Body of pancreas (tissue), 4 donors: ENCODE measurements at regions not wholly inside any gene's neighbourhood (a gene's known extent, or its start where the extent isn't known, plus 50 kb on each side); places are given as distances from the start of the nearest gene placed in this dataset.

Source experiments
- ATAC-seq: fragments of 150-250 bp; one replicate; pipeline ENCODE4 v1.9.1; 2016
- DNase-seq, 4 donors: peaks; one replicate each; pipeline ENCODE4 v3.0.0-alpha.2; 2019
- H3K27ac ChIP-seq, 4 donors: fragments of 200-600 bp; sonication (generic); 1 replicate in 3 of 4; 2 replicates in 1 of 4; pipeline versions ENCODE4 v1.5.1 to v1.6.1; 2016 to 2019; ENCODE audit warnings: mild to moderate bottlenecking in 1 of 4, mixed read lengths in 1 of 4, moderate library complexity in 1 of 4
- H3K27me3 ChIP-seq, 2 donors: fragments of 200-600 bp; sonication (generic); one replicate each; pipeline ENCODE4 v1.6.0; 2016; ENCODE audit warnings: mild to moderate bottlenecking in 1 of 2
- H3K36me3 ChIP-seq, 2 donors: fragments of 200-600 bp; sonication (generic); replicated peaks in 1 of 2; 2 replicates each; pipeline ENCODE4 v1.5.1; 2016; ENCODE audit warnings: low read depth in 2 of 2; ENCODE audit not compliant: insufficient read depth in 1 of 2
- H3K4me1 ChIP-seq: fragments of 200-600 bp; sonication (generic); one replicate; pipeline ENCODE4 v1.6.0; 2016
- H3K4me3 ChIP-seq, 2 donors: fragments of 200-600 bp; sonication (generic); 1 replicate in 1 of 2; 2 replicates in 1 of 2; pipeline ENCODE4 v1.5.1; 2016 to 2019
- H3K9me3 ChIP-seq, 3 donors: fragments of 200-600 bp; sonication (generic); 1 replicate in 2 of 3; 2 replicates in 1 of 3; pipeline ENCODE4 v1.5.1; 2016
- POLR2A ChIP-seq, 3 donors: fragments of 450-650 bp; IDR thresholded peaks; one replicate each; pipeline ENCODE4 v1.6.1; 2016; ENCODE audit warnings: antibody characterized with exemption in 3 of 3, mild to moderate bottlenecking in 2 of 3
- WGBS, 2 donors: methylation state at CpG; one replicate each; pipeline ENCODE4 v1.1.5; 2017; 5-methylcytosine and 5-hydroxymethylcytosine counted together
- intact Hi-C: fragments of 100-400 bp; cut with DNase I; formaldehyde crosslinking; loops from one replicate; pipeline ENCODE4 v1.15.1; 2023
- TF ChIP-seq, protein P1 (sequence below), 7 experiments: fragments of 450-650 bp in 4 of 7; fragments of 200-600 bp in 3 of 7; sonication (generic) in 3 of 7; IDR thresholded peaks; one replicate each; pipeline ENCODE4 v1.5.1; 2016 to 2019; ENCODE audit warnings: antibody characterized with exemption in 7 of 7

DNA sequence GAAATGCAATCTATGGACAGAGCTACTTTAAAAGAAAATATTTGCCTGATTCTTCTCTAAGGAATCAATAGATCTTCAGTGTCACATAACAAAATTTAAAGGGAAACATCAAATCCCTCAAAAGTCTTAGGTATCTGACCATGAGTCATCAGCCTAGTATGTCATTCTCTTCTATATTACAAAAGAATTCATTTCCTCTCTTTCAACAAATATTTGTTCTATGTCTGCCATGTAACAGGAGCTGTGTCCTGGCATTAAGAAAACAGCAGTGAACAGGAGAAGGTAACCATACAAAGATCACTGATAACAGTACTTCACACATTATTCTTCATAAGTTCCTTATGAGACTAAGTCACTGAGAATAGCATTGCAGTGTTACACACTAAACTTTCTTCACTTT lies 243.6 kb upstream of the DKK2 start:
- H3K4me1 ChIP-seq = no peaks in the 10 kb centered on the region
- no peaks in the 10 kb centered on the region for H3K36me3 ChIP-seq
- no peak for ATAC-seq
- no peak for DNase-seq
- H3K4me3 ChIP-seq = no peak overlapping the region
- H3K27ac ChIP-seq = no peak overlapping the region
- H3K9me3 ChIP-seq = no peaks in the 10 kb centered on the region
- H3K27me3 ChIP-seq = peaks cover 0 to 3% of the 10 kb centered on the region in 2 donors
- intact Hi-C loops = no loop called here
- TF ChIP-seq, protein P1, sequence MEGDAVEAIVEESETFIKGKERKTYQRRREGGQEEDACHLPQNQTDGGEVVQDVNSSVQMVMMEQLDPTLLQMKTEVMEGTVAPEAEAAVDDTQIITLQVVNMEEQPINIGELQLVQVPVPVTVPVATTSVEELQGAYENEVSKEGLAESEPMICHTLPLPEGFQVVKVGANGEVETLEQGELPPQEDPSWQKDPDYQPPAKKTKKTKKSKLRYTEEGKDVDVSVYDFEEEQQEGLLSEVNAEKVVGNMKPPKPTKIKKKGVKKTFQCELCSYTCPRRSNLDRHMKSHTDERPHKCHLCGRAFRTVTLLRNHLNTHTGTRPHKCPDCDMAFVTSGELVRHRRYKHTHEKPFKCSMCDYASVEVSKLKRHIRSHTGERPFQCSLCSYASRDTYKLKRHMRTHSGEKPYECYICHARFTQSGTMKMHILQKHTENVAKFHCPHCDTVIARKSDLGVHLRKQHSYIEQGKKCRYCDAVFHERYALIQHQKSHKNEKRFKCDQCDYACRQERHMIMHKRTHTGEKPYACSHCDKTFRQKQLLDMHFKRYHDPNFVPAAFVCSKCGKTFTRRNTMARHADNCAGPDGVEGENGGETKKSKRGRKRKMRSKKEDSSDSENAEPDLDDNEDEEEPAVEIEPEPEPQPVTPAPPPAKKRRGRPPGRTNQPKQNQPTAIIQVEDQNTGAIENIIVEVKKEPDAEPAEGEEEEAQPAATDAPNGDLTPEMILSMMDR (IDR thresholded peaks at IDR 0.05) = no peak
- TF ChIP-seq POLR2A (IDR thresholded peaks at IDR 0.05) = no peak

DNA sequence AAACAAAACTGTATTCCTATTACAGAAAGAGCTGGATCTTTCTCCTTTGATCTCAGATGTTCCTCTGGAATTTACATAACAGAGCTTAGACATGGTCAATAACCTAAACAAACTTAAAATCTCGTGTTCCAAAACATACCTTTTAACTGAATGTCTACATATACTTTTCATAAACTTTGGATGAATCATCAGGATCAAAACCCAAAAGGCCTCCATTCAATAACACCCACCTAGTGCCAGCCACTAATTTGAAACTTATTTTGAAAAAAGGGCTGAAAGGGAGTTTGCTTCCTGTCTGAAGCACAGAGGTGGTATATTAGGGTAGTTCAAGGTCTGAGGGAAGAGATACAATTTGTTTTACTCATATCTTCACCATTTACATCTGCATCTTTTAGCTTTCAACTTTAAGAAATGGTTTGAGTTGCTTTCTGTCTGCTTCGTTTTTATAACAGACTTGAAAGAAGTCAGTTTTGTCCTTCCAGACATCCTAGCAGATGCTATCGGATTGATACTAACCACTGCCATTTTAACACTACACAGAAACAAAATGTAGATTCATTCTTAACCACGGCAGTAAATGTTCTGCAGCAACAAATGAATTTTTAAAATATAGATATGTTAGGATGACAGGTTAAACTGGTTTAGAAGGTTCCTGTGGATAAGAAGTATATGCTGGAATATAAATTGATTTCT lies 242.8 kb upstream of the DKK2 start:
- intact Hi-C loops = no loop called here
- ATAC-seq (no peak), DNase-seq (no peak)
- no peak for TF ChIP-seq POLR2A (IDR thresholded peaks at IDR 0.05)
- TF ChIP-seq, protein P1 (IDR thresholded peaks at IDR 0.05) = no peak
- no peaks in the 10 kb centered on the region for H3K9me3 ChIP-seq
- no peak overlapping the region for H3K27ac ChIP-seq
- no peaks in the 10 kb centered on the region for H3K4me1 ChIP-seq
- peaks cover 0 to 3% of the 10 kb centered on the region in 2 donors for H3K27me3 ChIP-seq
- 57 to 59% methylated on average over 4 of the region's 4 CpGs for WGBS, 2 donors
- H3K36me3 ChIP-seq = no peaks in the 10 kb centered on the region
- no peak overlapping the region for H3K4me3 ChIP-seq

DNA sequence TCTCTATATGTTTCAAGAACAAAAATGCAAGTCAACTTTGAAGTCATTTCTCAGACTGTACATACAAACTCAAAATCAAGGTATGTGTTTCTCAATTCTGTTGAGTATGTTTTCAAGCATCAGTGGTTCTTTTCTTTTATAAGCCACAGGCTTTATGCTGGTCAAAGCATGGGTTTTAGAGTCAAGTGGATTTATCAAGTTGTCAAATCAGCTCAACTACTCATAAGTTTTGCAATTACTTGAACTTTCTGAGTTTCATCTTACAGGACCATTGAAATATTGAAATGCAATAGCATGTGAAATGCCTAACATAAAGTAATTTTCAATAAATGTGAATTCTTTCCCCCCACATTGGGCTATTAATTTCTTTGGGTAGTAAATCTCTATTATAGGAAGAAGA lies 239.9 kb upstream of the DKK2 start:
- H3K4me3 ChIP-seq = no peak overlapping the region
- DNase-seq (no peak), ATAC-seq (no peak)
- no peaks in the 10 kb centered on the region for H3K9me3 ChIP-seq
- peaks cover 0 to 3% of the 10 kb centered on the region in 2 donors for H3K27me3 ChIP-seq
- H3K36me3 ChIP-seq = no peaks in the 10 kb centered on the region
- intact Hi-C loops = no loop called here
- H3K27ac ChIP-seq = no peak overlapping the region
- H3K4me1 ChIP-seq = no peaks in the 10 kb centered on the region
- TF ChIP-seq, protein P1 (IDR thresholded peaks at IDR 0.05) = no peak
- TF ChIP-seq POLR2A (IDR thresholded peaks at IDR 0.05) = no peak

DNA sequence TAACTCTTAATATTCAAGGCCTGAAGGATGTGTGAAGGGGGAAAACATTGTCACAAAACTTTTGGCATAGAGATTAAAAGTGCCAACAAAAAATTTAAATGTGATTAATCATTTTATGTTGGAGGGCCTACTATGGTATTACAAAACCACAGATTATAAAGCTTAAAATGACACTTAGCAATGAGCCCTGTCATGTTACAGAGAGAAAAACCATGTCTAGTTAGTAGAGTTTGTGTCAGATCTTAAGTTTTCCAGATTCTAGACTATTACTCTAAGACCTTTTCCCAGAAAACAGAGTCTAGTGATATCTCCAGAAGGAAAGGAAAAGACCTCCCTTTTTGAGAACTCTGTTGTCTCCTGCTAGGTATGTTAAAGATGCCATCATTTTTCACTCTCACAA lies 239.1 kb upstream of the DKK2 start:
- no peak overlapping the region for H3K4me3 ChIP-seq
- H3K36me3 ChIP-seq = no peaks in the 10 kb centered on the region
- H3K27ac ChIP-seq = no peak overlapping the region
- no peaks in the 10 kb centered on the region for H3K4me1 ChIP-seq
- peaks cover 0 to 3% of the 10 kb centered on the region in 2 donors for H3K27me3 ChIP-seq
- no peak for TF ChIP-seq POLR2A (IDR thresholded peaks at IDR 0.05)
- TF ChIP-seq, protein P1 (IDR thresholded peaks at IDR 0.05) = no peak
- intact Hi-C loops = no loop called here
- H3K9me3 ChIP-seq = no peaks in the 10 kb centered on the region
- no peak for ATAC-seq
- no peak for DNase-seq

DNA sequence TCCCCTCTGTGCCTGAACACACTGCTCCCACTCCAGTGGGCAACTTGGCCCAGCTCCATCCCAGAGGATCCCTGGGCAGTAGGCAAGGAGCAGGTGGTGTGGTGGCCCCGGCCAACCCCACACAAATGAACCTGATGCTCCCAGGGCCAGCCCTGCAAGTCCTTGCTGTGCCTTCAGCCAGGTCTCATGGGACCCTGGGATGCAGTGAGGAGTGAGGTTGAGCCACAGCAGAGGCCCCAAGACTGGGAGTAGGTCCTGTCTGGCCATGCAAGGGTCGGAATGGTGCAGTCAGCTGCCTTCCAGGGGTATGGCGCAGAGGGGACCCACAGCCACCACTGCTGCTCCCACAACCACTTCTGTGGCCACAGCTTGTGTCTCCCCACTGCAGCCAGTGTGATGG lies 234.5 kb upstream of the DKK2 start:
- no peak overlapping the region for H3K27ac ChIP-seq
- intact Hi-C loops = no loop called here
- no peaks in the 10 kb centered on the region for H3K4me1 ChIP-seq
- H3K27me3 ChIP-seq = no peaks in the 10 kb centered on the region
- TF ChIP-seq POLR2A (IDR thresholded peaks at IDR 0.05) = no peak
- TF ChIP-seq, protein P1 (IDR thresholded peaks at IDR 0.05) = no peak
- DNase-seq (no peak), ATAC-seq (no peak)
- no peaks in the 10 kb centered on the region for H3K9me3 ChIP-seq
- H3K36me3 ChIP-seq = no peaks in the 10 kb centered on the region
- WGBS, 2 donors = 75 to 100% methylated on average over 1 of the region's 3 CpGs
- H3K4me3 ChIP-seq = no peak overlapping the region
